Keratinocyte (primary cell): ENCODE measurements at regions not wholly inside any gene's neighbourhood (a gene's known extent, or its start where the extent isn't known, plus 50 kb on each side); places are given as distances from the start of the nearest gene placed in this dataset.

Source experiments
- DNase-seq: peaks from one replicate; pipeline ENCODE4 v3.0.0-alpha.2; 2011; ENCODE audit warnings: low read depth, missing footprints, low spot score
- FAIRE-seq: peaks from 2 replicates; lab custom pipeline; 2011; peaks lifted over from hg19 to GRCh38; lab: Jason Lieb, UNC
- H2AFZ ChIP-seq: 2 replicates; pipeline ENCODE4 v1.6.0; 2012; ENCODE audit warnings: low read length, control low read depth, inconsistent platforms; ENCODE audit not compliant: control insufficient read depth
- H3K27ac ChIP-seq: 2 replicates; pipeline ENCODE4 v1.5.1; 2011; ENCODE audit warnings: low read length; ENCODE audit not compliant: control insufficient read depth, insufficient read depth
- H3K27me3 ChIP-seq: 3 replicates; pipeline ENCODE4 v1.6.0; 2011; ENCODE audit warnings: low read length; ENCODE audit not compliant: control insufficient read depth, insufficient read depth; ENCODE audit errors: extremely low read depth
- H3K36me3 ChIP-seq, 2 experiments: 2 replicates in 1 of 2; 3 replicates in 1 of 2; pipeline ENCODE4 v1.5.1; 2011; ENCODE audit warnings: low read length in 2 of 2, mild to moderate bottlenecking in 1 of 2; ENCODE audit not compliant: control insufficient read depth in 2 of 2, insufficient read depth in 2 of 2; ENCODE audit errors: extremely low read depth in 1 of 2
- H3K4me1 ChIP-seq: 3 replicates; pipeline ENCODE4 v1.5.1; 2011; ENCODE audit warnings: low read length; ENCODE audit not compliant: control insufficient read depth, insufficient read depth; ENCODE audit errors: extremely low read depth
- H3K4me2 ChIP-seq: 3 replicates; pipeline ENCODE4 v1.6.0; 2011; ENCODE audit warnings: low read depth, low read length; ENCODE audit not compliant: control insufficient read depth, insufficient read depth; ENCODE audit errors: extremely low read depth
- H3K4me3 ChIP-seq, 3 experiments: fragments of 200-600 bp in 1 of 3; sonication (generic) in 1 of 3; 2 replicates in 2 of 3; 3 replicates in 1 of 3; pipeline ENCODE4 v1.5.1; 2011 to 2016; ENCODE audit warnings: low read length in 3 of 3, mild to moderate bottlenecking in 3 of 3, control low read depth in 2 of 3, inconsistent platforms in 1 of 3, low read depth in 1 of 3, mixed read lengths in 1 of 3, mixed run types in 1 of 3, moderate library complexity in 1 of 3; ENCODE audit not compliant: control insufficient read depth in 2 of 3, insufficient read depth in 2 of 3; ENCODE audit errors: extremely low read depth in 1 of 3
- H3K79me2 ChIP-seq: 2 replicates; pipeline ENCODE4 v1.6.0; 2012; ENCODE audit warnings: low read length; ENCODE audit not compliant: control insufficient read depth, insufficient read depth
- H3K9ac ChIP-seq: 3 replicates; pipeline ENCODE4 v1.6.0; 2011; ENCODE audit warnings: low read length; ENCODE audit not compliant: control insufficient read depth, insufficient read depth; ENCODE audit errors: extremely low read depth
- H3K9me1 ChIP-seq: 3 replicates; pipeline ENCODE4 v1.6.0; 2011; ENCODE audit warnings: low read length; ENCODE audit not compliant: control insufficient read depth, insufficient read depth; ENCODE audit errors: extremely low read depth
- H3K9me3 ChIP-seq: 2 replicates; pipeline ENCODE4 v1.5.1; 2012; ENCODE audit warnings: low read depth, low read length; ENCODE audit not compliant: control insufficient read depth
- H4K20me1 ChIP-seq: 3 replicates; pipeline ENCODE4 v1.6.0; 2011; ENCODE audit warnings: low read length; ENCODE audit not compliant: control insufficient read depth, insufficient read depth; ENCODE audit errors: extremely low read depth
- CTCF ChIP-seq, 3 experiments: IDR thresholded peaks in 1 of 3; conservative IDR thresholded peaks in 1 of 3; optimal IDR thresholded peaks in 1 of 3; 2 replicates in 2 of 3; 3 replicates in 1 of 3; pipeline versions ENCODE3 to v1.5.1; 2011; ENCODE audit warnings: low read length in 3 of 3, mild to moderate bottlenecking in 3 of 3, moderate library complexity in 2 of 3, control low read depth in 1 of 3, inconsistent platforms in 1 of 3; ENCODE audit not compliant: insufficient read depth in 2 of 3; ENCODE audit errors: extremely low read depth in 1 of 3
- EZH2 ChIP-seq: IDR thresholded peaks from one replicate; pipeline ENCODE4 v1.6.1; 2012; ENCODE audit warnings: inconsistent platforms, mild to moderate bottlenecking, low read length, moderate library complexity
- dilution Hi-C: fragments of 300-500 bp; cut with MboI; formaldehyde crosslinking; loops from one replicate; pipeline ENCODE4 v1.7.0; 2020; ENCODE audit warnings: low sequenced_read_pairs; ENCODE audit not compliant: extremely low pct_ligation_motif_present

GRCh38 chr5:63070001-63070400, 491.4 kb downstream of the LRRC70 start:
- Histone ChIP-seq H3K79me2 (no peaks in the 10 kb centered on the region), H3K4me1 (no peaks in the 10 kb centered on the region), H3K4me3 (no peak overlapping the region), H3K9me3 (no peaks in the 10 kb centered on the region), H3K4me2 (no peak overlapping the region), H3K36me3 (no peaks in the 10 kb centered on the region), H2AFZ (no peak overlapping the region), H3K27me3 (no peaks in the 10 kb centered on the region), H3K9me1 (no peaks in the 10 kb centered on the region), H4K20me1 (no peaks in the 10 kb centered on the region), H3K9ac (no peak overlapping the region), H3K27ac (no peak overlapping the region)
- DNase-seq: no peak
- FAIRE-seq: no peak
- dilution Hi-C loops: no loop called here
- no peak for TF ChIP-seq EZH2
- TF ChIP-seq CTCF (optimal IDR thresholded peaks at IDR 0.05 in 1 of 3, IDR thresholded peaks at IDR 0.05 in 1 of 3, conservative IDR thresholded peaks at IDR 0.05 in 1 of 3; ENCODE audit: extremely low read depth in 1 of 3, insufficient read depth in 2 of 3, low read length in 3 of 3): no peak

GRCh38 chr5:63055421-63055820, 476.8 kb downstream of the LRRC70 start:
- no peak overlapping the region for H3K9ac ChIP-seq
- H3K4me1 ChIP-seq: no peaks in the 10 kb centered on the region
- H3K9me1 ChIP-seq: no peaks in the 10 kb centered on the region
- no peaks in the 10 kb centered on the region for H3K79me2 ChIP-seq
- no peak overlapping the region for H3K27ac ChIP-seq
- dilution Hi-C loops: no loop called here
- no peak overlapping the region for H2AFZ ChIP-seq
- DNase-seq: no peak
- H4K20me1 ChIP-seq: no peaks in the 10 kb centered on the region
- no peaks in the 10 kb centered on the region for H3K27me3 ChIP-seq
- H3K4me2 ChIP-seq: no peak overlapping the region
- no peak for TF ChIP-seq CTCF (optimal IDR thresholded peaks at IDR 0.05 in 1 of 3, IDR thresholded peaks at IDR 0.05 in 1 of 3, conservative IDR thresholded peaks at IDR 0.05 in 1 of 3; ENCODE audit: extremely low read depth in 1 of 3, insufficient read depth in 2 of 3, low read length in 3 of 3)
- no peak for TF ChIP-seq EZH2
- no peak for FAIRE-seq
- no peak overlapping the region for H3K4me3 ChIP-seq
- no peaks in the 10 kb centered on the region for H3K36me3 ChIP-seq
- no peaks in the 10 kb centered on the region for H3K9me3 ChIP-seq
